Lower leg skin (tissue), 3 donors: ENCODE measurements at regions not wholly inside any gene's neighbourhood (a gene's known extent, or its start where the extent isn't known, plus 50 kb on each side); places are given as distances from the start of the nearest gene placed in this dataset.

ENCODE experiments used
- CTCF ChIP-seq, 3 donors: fragments of 450-650 bp; IDR thresholded peaks; one replicate each; pipeline ENCODE4 v1.5.1; 2016; ENCODE audit warnings: antibody characterized with exemption in 3 of 3, mild to moderate bottlenecking in 3 of 3, moderate library complexity in 2 of 3
- POLR2A ChIP-seq, 2 donors: fragments of 450-650 bp; IDR thresholded peaks; one replicate each; pipeline ENCODE4 v1.6.1; 2016 to 2017; ENCODE audit warnings: antibody characterized with exemption in 2 of 2, mild to moderate bottlenecking in 1 of 2, moderate library complexity in 1 of 2

GRCh38 chr14:53215101-53215500 is 62.0 kb upstream of the DDHD1 start:
- TF ChIP-seq CTCF (IDR thresholded peaks at IDR 0.05) = no peak
- no peak for TF ChIP-seq POLR2A (IDR thresholded peaks at IDR 0.05)
